A673 (cell line): ENCODE measurements at regions not wholly inside any gene's neighbourhood (a gene's known extent, or its start where the extent isn't known, plus 50 kb on each side); places are given as distances from the start of the nearest gene placed in this dataset.

Source experiments
- BruUV-seq: library from RNA; stranded (reverse); fragments of 400-500 nt; replicated peaks from 2 replicates; lab custom pipeline; 2021; lab: Mats Ljungman, UMichigan
- CTCF ChIA-PET: fragments of 300-600 bp; sonication (Branson Sonifier 250); formaldehyde crosslinking; loops from one replicate; lab custom pipeline; 2022; ENCODE audit warnings: antibody characterized with exemption; lab: Charles Lee
- POLR2A ChIA-PET: fragments of 300-600 bp; sonication (Branson Sonifier 250); formaldehyde crosslinking; loops from one replicate; lab custom pipeline; 2022; ENCODE audit warnings: antibody characterized with exemption; ENCODE audit not compliant: low non-redundant PET; lab: Charles Lee
- DNase-seq: peaks from one replicate; pipeline ENCODE4 v3.0.0-alpha.2; 2015; ENCODE audit warnings: low spot score
- H3K27ac ChIP-seq: fragments of 200-600 bp; sonication (generic); 2 replicates; pipeline ENCODE4 v1.5.1; 2016; ENCODE audit warnings: mixed run types, low read depth, mild to moderate bottlenecking, mixed read lengths, antibody characterized with exemption, low read length; ENCODE audit not compliant: poor library complexity, severe bottlenecking
- H3K27me3 ChIP-seq: fragments of 200-600 bp; sonication (generic); replicated peaks from 2 replicates; pipeline ENCODE4 v1.6.1; 2017; ENCODE audit warnings: mixed run types, low read depth, mild to moderate bottlenecking, mixed read lengths, antibody characterized with exemption, low read length; ENCODE audit not compliant: insufficient read depth, poor library complexity
- H3K36me3 ChIP-seq: fragments of 200-600 bp; sonication (generic); 2 replicates; pipeline ENCODE4 v1.6.1; 2016; ENCODE audit warnings: mixed run types, mild to moderate bottlenecking, mixed read lengths, antibody characterized with exemption, low read length; ENCODE audit not compliant: insufficient read depth, poor library complexity, severe bottlenecking
- H3K4me1 ChIP-seq: fragments of 200-600 bp; sonication (generic); 2 replicates; pipeline ENCODE4 v1.6.1; 2017; ENCODE audit warnings: mixed run types, mild to moderate bottlenecking, mixed read lengths, antibody characterized with exemption, low read length; ENCODE audit not compliant: insufficient read depth, poor library complexity, severe bottlenecking
- H3K4me3 ChIP-seq: fragments of 200-600 bp; sonication (generic); 2 replicates; pipeline ENCODE4 v1.5.1; 2016; ENCODE audit warnings: low read depth, mixed run types, mild to moderate bottlenecking, mixed read lengths, low read length; ENCODE audit not compliant: poor library complexity, severe bottlenecking
- H3K9me3 ChIP-seq: fragments of 200-600 bp; sonication (generic); 2 replicates; pipeline ENCODE4 v1.6.1; 2016; ENCODE audit warnings: mixed run types, low read depth, mild to moderate bottlenecking, mixed read lengths, antibody characterized with exemption, low read length; ENCODE audit not compliant: poor library complexity, severe bottlenecking
- EZH2 ChIP-seq: fragments of 200-600 bp; sonication (generic); IDR thresholded peaks from 2 replicates; pipeline ENCODE4 v1.6.1; 2017; ENCODE audit warnings: borderline replicate concordance, low read depth, mild to moderate bottlenecking, mixed read lengths, antibody characterized with exemption, low read length; ENCODE audit not compliant: poor library complexity, severe bottlenecking
- intact Hi-C: fragments of 100-400 bp; cut with micrococcal nuclease; formaldehyde crosslinking; loops from one replicate; pipeline ENCODE4 v1.10.0; 2022; ENCODE audit not compliant: unreplicated experiment
- TF ChIP-seq, protein P1 (sequence below): fragments of 300-800, 200-600 bp; sonication (generic); conservative IDR thresholded peaks from 2 replicates; pipeline ENCODE4 v1.5.1; 2017; ENCODE audit warnings: low read depth, mild to moderate bottlenecking, antibody characterized with exemption, low read length, moderate library complexity, mixed read lengths

DNA sequence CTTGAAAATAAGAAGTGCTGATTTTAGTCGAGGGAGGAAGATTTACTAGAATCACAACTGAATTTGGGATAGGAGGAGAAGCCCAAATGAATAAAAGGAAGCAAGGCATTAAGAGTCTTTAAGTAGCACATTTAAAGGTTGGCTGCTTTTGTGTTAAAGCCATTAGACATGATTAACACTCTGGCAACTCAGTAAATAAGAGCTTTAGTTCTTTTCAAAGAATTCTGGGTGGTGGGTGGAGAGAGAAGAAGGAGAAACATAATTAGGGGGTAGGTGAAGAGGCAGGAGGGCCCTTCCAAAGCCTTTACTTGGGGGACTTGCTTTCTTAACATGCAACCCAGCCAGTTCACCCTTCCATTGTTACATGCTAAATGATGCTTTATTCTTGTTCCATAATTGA lies 284.6 kb upstream of the SEL1L start:
- no TSS peak for BruUV-seq
- intact Hi-C loops: no loop called here
- no peak for TF ChIP-seq EZH2
- TF ChIP-seq, protein P1, sequence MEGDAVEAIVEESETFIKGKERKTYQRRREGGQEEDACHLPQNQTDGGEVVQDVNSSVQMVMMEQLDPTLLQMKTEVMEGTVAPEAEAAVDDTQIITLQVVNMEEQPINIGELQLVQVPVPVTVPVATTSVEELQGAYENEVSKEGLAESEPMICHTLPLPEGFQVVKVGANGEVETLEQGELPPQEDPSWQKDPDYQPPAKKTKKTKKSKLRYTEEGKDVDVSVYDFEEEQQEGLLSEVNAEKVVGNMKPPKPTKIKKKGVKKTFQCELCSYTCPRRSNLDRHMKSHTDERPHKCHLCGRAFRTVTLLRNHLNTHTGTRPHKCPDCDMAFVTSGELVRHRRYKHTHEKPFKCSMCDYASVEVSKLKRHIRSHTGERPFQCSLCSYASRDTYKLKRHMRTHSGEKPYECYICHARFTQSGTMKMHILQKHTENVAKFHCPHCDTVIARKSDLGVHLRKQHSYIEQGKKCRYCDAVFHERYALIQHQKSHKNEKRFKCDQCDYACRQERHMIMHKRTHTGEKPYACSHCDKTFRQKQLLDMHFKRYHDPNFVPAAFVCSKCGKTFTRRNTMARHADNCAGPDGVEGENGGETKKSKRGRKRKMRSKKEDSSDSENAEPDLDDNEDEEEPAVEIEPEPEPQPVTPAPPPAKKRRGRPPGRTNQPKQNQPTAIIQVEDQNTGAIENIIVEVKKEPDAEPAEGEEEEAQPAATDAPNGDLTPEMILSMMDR: no peak
- no peak for DNase-seq
- Histone ChIP-seq H3K27ac (no peak overlapping the region), H3K9me3 (peaks cover 4% of the 10 kb centered on the region), H3K27me3 (no peaks in the 10 kb centered on the region), H3K4me3 (no peak overlapping the region), H3K4me1 (no peaks in the 10 kb centered on the region), H3K36me3 (no peaks in the 10 kb centered on the region)
- POLR2A ChIA-PET: no interaction called here
- CTCF ChIA-PET: no interaction called here

DNA sequence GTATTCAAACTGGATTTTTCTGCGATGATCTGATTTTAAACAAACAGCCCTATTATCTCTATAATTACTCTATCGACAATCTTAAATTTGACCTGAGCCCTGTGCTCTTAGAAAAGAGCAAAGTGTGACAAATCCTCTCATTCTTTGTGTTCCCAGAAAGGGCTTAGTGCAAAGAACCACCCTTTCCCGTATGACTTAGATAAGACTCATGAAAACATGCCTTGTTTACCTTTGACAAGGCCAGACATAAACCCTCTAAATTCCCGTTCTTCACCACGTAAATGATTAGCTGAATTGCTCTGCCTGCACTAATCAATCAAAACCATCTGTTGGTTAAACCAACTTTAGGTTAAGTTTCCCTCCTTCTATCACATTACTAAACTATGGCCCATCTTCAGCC lies 285.7 kb upstream of the SEL1L start:
- CTCF ChIA-PET: no interaction called here
- no peaks in the 10 kb centered on the region for H3K36me3 ChIP-seq
- BruUV-seq: no TSS peak
- no peaks in the 10 kb centered on the region for H3K4me1 ChIP-seq
- intact Hi-C loops: no loop called here
- H3K27me3 ChIP-seq: no peaks in the 10 kb centered on the region
- no peak overlapping the region for H3K4me3 ChIP-seq
- POLR2A ChIA-PET: no interaction called here
- H3K9me3 ChIP-seq: peaks cover 4% of the 10 kb centered on the region
- TF ChIP-seq, protein P1: no peak
- no peak overlapping the region for H3K27ac ChIP-seq
- no peak for DNase-seq

DNA sequence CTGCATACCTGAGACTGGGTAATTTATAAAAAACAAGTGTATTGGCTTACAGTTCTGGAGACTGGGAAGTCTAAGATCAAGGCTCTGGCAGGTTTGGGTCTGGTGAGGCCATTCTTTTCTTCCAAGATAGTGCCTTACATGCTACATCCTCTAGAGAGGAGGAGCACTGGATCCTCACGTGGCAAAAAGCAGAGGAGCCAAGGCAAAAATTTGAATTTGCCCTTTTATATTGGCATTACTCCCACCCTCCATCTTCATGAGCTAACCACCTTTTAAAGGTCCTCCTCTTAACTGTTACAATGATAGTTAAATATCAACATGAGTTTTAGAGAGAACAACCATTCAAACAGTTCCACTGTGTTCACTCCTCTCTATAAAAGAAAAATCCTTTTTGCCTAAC lies 286.3 kb upstream of the SEL1L start:
- Histone ChIP-seq H3K36me3 (no peaks in the 10 kb centered on the region), H3K4me3 (no peak overlapping the region), H3K4me1 (no peaks in the 10 kb centered on the region), H3K27ac (no peak overlapping the region), H3K27me3 (no peaks in the 10 kb centered on the region), H3K9me3 (peaks cover 4% of the 10 kb centered on the region)
- CTCF ChIA-PET: no interaction called here
- BruUV-seq: no TSS peak
- TF ChIP-seq, protein P1: no peak
- no peak for TF ChIP-seq EZH2
- intact Hi-C loops: no loop called here
- DNase-seq: no peak
- POLR2A ChIA-PET: no interaction called here
